ENCODE measurements at regions not wholly inside any gene's neighbourhood (a gene's known extent, or its start where the extent isn't known, plus 50 kb on each side); places are given as distances from the start of the nearest gene placed in this dataset.
"Not testable (repeated sequence)": the region's sequence is repeated elsewhere in the genome, so short reads cannot be mapped to it uniquely, and the experiment has no call there.

DNA sequence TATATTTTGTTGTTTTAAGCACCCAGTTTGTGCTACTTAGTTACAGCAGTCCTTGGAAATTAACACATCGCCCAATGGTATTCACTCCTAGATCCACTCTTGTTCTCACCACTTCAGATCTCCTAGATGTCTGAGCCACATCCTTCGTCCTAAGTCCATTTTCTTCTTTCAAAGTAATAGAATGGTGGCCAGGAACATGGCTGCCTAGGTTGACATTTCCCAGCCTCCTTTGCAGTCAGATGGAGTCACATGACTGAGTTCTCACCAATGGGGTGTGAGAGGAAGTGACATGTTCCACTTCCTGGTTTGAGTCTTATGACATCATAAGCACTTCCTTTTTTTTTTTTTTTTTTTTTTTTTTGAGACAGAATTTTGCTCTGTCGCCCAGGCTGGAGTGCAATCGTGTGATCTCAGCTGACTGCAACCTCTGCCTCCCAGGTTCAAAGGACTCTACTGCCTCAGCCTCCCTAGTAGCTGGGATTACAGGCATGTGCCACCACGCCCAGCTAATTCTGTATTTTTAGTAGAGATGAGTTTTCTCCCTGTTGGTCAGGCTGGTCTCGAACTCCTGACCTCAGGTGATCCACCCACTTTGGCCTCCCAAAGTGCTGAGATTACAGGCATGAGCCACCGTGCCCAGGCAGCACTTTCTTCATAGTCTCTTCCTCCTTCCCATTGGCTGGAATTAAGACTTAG is 91.7 kb upstream of the MRI1 start:
- TF ChIP-seq CTCF, POLR2A (IDR thresholded peaks at IDR 0.05): not testable (repeated sequence)
